GM18868 (cell line): ENCODE measurements at regions not wholly inside any gene's neighbourhood (a gene's known extent, or its start where the extent isn't known, plus 50 kb on each side); places are given as distances from the start of the nearest gene placed in this dataset.
A peak's percentile ranks its signal among the peaks of the same experiment; 100 is the strongest.
"Not testable (repeated sequence)": the region's sequence is repeated elsewhere in the genome, so short reads cannot be mapped to it uniquely, and the experiment has no call there.

Source experiments
- ATAC-seq: cut with Tn5 transposase; IDR thresholded peaks from one replicate; pipeline ENCODE4 v1.9.1; 2021; ENCODE audit warnings: mild to moderate bottlenecking, moderate library complexity; ENCODE audit not compliant: unreplicated experiment

- no peak for ATAC-seq
Observed at GRCh38 chr6:154598399-154598798, 87.9 kb upstream of the CNKSR3 start.

DNA sequence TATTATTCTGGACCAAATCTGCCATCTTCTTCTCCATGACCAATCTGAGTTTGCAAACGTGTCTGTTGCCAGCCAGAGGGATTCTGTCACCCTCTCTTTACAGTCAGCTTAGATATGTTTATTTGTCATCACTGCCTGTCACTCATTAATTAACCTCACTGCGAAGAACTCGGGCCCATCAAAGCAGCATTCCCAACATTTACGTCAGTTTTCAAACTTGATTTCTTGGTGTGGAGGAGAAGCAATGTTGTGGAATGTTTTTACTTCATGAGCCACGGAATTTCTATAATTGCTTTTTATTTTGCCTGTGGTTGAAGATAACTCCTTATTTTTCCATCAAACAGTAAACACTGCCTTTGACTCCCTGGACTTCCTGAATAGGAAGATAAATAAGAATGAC lies 91.8 kb upstream of the CNKSR3 start:
- no peak for ATAC-seq

- no peak for ATAC-seq
Observed at GRCh38 chr6:154602708-154603107, 92.2 kb upstream of the CNKSR3 start.

DNA sequence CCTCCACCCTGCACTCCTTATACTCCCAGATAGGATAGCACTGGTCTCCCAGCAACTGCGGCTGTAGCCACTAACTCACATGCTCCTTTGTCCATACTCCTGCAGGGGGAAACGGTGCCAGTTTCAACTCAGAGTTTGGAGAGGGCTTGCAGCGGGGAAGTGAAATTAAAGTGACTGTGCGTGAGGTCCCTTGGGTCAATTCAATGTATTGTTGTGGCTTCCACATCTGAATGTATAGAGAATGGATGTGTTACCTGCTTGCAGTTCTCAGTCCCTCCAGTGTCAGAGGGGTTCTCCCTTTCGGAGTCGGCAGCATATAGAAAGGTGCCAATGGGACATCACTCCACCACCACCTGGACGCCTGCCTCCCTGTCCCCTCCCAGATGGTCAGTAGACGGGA lies 93.6 kb upstream of the CNKSR3 start:
- peak; percentile 42 for ATAC-seq

- ATAC-seq, result peak; percentile 45
Observed at GRCh38 chr6:154605178-154605881, 94.8 kb upstream of the CNKSR3 start.

DNA sequence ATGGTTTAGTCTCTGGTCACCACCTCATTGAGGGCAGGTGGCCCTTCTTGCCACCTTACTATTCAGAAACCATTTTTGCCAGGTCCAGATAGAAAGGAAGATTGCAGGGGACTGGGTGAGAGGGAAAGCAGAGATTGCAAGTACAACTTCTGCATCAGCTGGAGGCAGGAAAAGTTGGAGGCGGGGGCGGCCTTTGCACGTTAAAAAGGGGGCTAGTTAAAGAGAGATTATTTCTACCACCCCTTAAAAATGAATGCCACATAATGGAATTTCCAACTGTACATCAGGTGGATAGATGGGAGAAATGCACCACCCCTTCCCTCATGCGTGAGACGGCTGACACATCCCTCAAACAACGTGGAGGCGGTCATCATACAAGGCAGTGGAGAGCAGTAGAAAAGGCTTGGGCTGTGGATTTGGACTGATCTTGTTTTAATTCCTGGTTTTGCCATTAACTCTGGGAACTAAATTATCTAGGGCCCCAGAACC lies 95.4 kb upstream of the CNKSR3 start:
- ATAC-seq, result no peak

GRCh38 chr6:154606457-154606856 lies 96.0 kb upstream of the CNKSR3 start:
- peak; percentile 71 for ATAC-seq

DNA sequence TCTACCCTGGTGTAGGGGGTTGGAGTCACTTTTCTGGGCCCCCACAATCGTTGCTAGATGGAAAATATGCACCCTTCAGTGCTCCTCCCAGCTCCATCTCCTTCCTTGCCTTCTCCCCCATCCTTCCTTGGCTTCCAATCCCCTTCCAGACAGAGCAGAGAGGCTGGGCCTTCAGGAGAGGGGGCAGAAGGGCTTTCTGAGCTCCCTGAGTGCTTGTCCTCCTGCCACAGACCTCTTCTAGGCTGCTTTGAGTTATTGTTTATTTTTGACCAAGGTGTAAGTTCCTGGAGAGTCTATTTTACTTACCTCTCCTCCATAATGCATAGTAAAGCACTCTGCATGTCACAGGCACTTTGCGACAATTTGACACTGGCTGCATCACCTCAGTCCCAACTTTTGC lies 96.4 kb upstream of the CNKSR3 start:
- no peak for ATAC-seq

GRCh38 chr6:154611241-154611640 lies 100.8 kb upstream of the CNKSR3 start:
- peak; percentile 42 for ATAC-seq

DNA sequence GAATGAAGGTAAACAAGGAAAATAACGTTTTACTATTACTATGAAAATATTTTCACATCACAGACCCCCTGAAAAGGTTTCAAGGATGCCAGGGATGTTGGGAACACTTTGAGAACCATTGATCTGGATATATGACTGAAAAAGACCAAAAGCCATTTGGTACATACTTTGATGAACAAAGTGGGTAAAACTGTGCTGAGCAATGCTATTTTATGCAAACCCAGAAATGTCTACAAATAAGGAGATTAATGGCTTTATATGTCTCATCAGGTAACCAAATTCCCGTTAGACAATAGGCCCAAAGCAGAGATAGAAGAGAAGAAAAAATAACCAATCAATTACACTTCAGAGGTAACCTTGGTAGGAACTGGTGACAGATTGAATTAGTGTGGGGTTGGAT lies 101.4 kb upstream of the CNKSR3 start:
- no peak for ATAC-seq

DNA sequence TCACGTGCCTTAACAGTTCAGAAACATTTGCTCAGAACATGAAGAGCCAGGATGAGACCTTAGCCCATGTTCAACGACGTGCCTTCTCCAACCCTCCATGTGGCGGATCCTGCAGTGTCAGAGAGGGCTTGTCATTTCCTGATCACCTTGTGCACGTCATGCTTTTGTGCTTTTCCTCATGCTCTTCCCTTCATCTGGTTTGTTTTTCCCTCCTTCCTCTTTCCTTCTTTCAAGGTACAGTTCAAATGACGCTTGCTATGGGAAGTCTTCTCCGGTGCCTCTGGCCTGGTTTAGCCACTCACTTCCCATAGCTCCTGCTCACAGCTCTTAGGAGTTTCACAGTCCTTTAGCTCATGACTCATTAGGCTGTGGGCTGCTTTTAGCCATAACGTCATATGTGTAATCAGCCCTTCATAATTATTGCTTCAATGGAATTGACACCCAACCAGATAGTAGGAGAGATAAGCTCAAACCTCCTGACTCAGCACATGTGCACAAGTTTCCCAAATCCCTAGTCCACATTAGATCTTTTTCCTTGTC lies 102.7 kb upstream of the CNKSR3 start:
- ATAC-seq, result no peak

GRCh38 chr6:154614101-154614500 lies 103.6 kb upstream of the CNKSR3 start:
- ATAC-seq, result no peak

DNA sequence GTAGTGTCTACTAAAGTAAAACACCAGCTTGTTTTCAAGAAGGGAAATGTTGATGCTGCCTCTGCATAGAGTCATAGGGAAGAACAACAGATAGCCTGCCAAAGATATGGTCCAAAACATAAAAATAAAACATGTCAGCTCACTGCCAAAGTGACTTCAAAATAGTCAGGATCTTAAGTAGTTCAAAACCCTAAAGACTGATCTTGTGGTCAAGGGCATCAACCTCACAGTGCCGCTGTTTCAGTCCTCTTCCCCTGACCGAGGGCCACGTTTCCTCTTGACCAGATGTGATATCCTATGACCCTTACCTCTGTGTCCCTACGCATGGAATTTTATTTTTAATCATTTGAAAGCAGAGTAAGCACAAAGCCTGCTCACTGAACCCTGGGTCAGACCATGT lies 104.2 kb upstream of the CNKSR3 start:
- ATAC-seq, result no peak

DNA sequence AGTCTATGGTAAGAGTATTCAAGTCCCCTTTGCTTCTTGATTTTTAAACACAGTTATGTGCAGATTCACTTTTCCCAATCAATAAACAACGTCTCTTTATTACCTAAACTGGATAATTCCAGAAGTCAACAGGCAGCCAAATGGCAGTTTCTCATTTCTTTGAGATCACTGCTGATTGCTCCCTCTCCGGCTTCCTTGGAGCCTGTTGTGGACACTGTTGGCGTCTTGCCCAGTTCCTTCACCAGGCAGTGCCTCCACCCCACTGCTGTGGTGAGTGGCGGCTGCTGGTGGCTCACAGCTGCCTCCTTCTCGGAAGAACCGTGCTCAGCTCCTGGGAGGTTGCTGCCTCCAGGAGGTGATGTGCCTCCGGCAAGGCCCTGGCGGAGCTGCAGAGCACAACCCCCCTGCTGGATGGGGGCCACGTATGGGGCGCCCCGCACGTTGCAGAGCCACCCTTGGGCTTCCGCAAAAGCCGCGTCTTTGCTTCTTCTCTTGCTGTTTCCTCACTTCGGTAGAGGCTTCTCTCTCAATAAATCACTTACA lies 105.1 kb upstream of the CNKSR3 start:
- no peak for ATAC-seq

- ATAC-seq, result no peak
Observed at GRCh38 chr6:154617175-154617574, 106.7 kb upstream of the CNKSR3 start.

DNA sequence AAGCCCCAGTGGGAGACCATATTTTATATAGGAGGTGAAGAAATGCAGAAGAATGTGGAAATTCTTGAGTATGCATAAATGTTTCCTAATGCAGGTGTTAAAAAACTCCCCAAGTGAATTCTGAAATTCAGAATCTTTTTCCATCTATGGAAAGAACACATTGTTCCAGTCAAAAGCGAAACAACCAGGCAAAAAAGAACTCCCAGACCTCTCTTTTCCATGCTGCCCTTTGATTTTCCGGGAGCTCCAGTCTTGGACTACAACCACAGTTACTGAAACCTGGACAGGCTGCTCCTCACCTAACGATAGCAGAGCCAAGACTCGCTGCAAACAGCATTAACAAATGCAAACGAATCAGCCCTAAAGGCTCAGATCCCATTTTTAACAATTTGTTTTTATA lies 108.7 kb upstream of the CNKSR3 start:
- no peak for ATAC-seq

DNA sequence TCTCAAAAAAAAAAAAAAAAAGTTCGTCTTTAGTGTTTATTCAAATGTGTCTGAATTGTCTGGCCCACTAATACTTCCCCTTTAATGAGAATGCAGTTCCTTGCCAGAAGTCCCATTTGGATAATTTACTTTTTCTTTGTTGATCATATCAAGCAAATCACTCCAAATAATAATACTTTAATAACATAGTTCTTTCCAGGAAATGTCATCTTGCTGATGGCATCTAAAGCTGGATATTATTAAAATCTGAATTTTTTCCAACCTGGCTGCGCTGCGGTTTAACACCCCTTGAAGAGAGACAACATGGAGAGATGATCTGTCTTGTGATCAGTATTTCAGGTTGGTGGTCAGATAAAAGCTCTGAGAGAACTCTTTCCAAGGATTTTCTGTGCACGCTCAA lies 111.2 kb upstream of the CNKSR3 start:
- ATAC-seq, result no peak

GRCh38 chr6:154622618-154623336 lies 110.4 kb upstream of the SCAF8 start:
- ATAC-seq, result no peak

DNA sequence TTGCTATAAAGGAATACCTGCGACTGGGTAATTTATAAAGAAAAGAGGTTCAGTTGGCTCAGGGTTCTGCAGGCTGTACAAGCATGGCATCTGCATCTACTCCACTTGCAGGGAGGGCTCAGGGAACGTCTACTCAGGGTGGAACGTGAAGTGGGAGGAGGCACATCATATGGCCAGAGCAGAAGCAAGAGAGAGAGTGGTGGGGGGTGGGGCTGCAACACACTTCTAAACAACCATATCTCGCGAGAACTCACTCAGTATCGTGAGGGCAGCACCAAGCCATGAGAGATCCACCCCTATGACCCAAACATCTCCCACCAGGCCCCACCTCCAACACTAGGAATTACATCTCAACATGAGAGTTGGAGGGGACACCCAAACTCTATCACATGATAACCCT lies 109.8 kb upstream of the SCAF8 start:
- no peak for ATAC-seq

DNA sequence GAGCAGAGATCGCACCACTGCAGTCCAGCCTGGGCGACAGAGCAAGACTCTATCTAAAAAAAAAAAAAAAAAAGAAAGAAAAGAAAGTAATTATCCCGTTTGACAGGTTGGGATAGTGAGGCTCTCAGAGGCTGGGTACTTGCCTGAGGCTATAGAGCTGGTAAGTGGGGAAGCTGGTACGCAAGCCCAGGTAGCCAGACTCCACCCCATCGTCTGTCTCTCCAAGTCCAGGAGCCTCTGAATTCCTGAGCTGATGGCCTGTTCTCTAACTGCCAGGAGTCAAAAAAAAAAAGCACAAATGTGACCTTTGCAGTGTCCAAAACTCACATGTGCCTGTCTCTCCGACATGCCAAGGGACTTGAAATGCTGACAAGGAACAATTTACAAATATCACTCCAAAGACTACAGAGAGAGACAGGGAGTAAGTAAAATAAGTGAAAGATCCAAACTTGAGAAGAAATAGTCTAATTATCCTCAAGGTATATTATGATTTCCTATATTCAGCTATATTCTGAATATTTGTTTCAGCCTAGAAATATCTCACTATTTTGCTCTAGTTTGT lies 109.1 kb upstream of the SCAF8 start:
- ATAC-seq, result no peak

GRCh38 chr6:154624727-154625126 lies 108.5 kb upstream of the SCAF8 start:
- ATAC-seq, result not testable (repeated sequence)

DNA sequence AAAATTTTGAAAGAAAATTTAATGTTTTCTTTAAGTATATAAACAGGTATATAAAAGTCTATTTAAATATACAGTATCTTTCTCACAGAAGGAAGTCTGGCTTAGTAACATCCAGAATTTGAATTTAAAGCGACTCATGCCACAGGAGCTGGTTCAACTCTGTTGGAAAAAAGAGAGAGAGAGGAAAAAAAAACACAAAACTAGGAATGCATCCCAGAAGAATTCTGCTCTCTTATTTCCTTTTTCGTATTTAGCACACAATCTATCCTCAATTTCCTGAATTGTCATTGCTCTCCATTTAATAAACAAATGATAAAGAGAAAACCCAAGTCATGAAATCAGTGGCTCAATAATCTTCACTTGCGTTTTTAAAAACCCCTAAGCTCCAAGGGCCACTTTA lies 107.5 kb upstream of the SCAF8 start:
- no peak for ATAC-seq
